Neural progenitor cell (in vitro differentiated cells): ENCODE measurements at regions not wholly inside any gene's neighbourhood (a gene's known extent, or its start where the extent isn't known, plus 50 kb on each side); places are given as distances from the start of the nearest gene placed in this dataset.
"Not testable (repeated sequence)": the region's sequence is repeated elsewhere in the genome, so short reads cannot be mapped to it uniquely, and the experiment has no call there.

ENCODE experiments used
- DNase-seq: peaks from one replicate; pipeline ENCODE4 v3.0.0-alpha.2; 2016; ENCODE audit warnings: low spot score
- H2AFZ ChIP-seq: fragments of 200-600 bp; sonication (generic); replicated peaks from 2 replicates; pipeline ENCODE4 v1.6.1; 2016; ENCODE audit warnings: antibody characterized with exemption
- H3F3A ChIP-seq: fragments of 200-600 bp; sonication (generic); 2 replicates; pipeline ENCODE4 v1.6.1; 2016; ENCODE audit warnings: antibody characterized with exemption, low read depth
- H3K27ac ChIP-seq: fragments of 200-600 bp; sonication (generic); 2 replicates; pipeline ENCODE4 v1.5.1; 2016; ENCODE audit warnings: mild to moderate bottlenecking
- H3K27me3 ChIP-seq: fragments of 200-600 bp; sonication (generic); 2 replicates; pipeline ENCODE4 v1.6.1; 2016; ENCODE audit warnings: mild to moderate bottlenecking, moderate library complexity
- H3K36me3 ChIP-seq: fragments of 200-600 bp; sonication (generic); 2 replicates; pipeline ENCODE4 v1.5.1; 2016
- H3K4me1 ChIP-seq: fragments of 200-600 bp; sonication (generic); 2 replicates; pipeline ENCODE4 v1.6.1; 2016; ENCODE audit warnings: mixed run types
- H3K4me2 ChIP-seq: fragments of 200-600 bp; sonication (generic); 2 replicates; pipeline ENCODE4 v1.6.1; 2016
- H3K4me3 ChIP-seq: fragments of 200-600 bp; sonication (generic); 2 replicates; pipeline ENCODE4 v1.5.1; 2016
- H3K79me2 ChIP-seq: fragments of 200-600 bp; sonication (generic); 2 replicates; pipeline ENCODE4 v1.6.1; 2016; ENCODE audit warnings: low read depth
- H3K9ac ChIP-seq: fragments of 200-600 bp; sonication (generic); 2 replicates; pipeline ENCODE4 v1.6.1; 2016
- H3K9me3 ChIP-seq: fragments of 200-600 bp; sonication (generic); 2 replicates; pipeline ENCODE4 v1.5.1; 2016; ENCODE audit warnings: low read depth
- H4K20me1 ChIP-seq: fragments of 200-600 bp; sonication (generic); 2 replicates; pipeline ENCODE4 v1.6.1; 2016; ENCODE audit warnings: low read depth
- H3K27ac Mint-ChIP-seq: 3 replicates; pipeline ENCODE4 v1.8.0; 2021; ENCODE audit warnings: mixed read lengths
- H3K27me3 Mint-ChIP-seq: 2 replicates; pipeline ENCODE4 v1.8.0; 2022; ENCODE audit warnings: low read depth, mild to moderate bottlenecking, inconsistent platforms, moderate library complexity, mixed read lengths; ENCODE audit not compliant: insufficient read depth
- H3K36me3 Mint-ChIP-seq: 3 replicates; pipeline ENCODE4 v1.8.0; 2021; ENCODE audit warnings: mixed read lengths
- H3K4me1 Mint-ChIP-seq: 3 replicates; pipeline ENCODE4 v1.8.0; 2021; ENCODE audit warnings: mixed read lengths
- H3K4me3 Mint-ChIP-seq: 3 replicates; pipeline ENCODE4 v1.8.0; 2021; ENCODE audit warnings: mild to moderate bottlenecking, moderate library complexity, mixed read lengths
- H3K9me3 Mint-ChIP-seq: 3 replicates; pipeline ENCODE4 v1.8.0; 2020; ENCODE audit warnings: mixed read lengths
- CTCF ChIP-seq: fragments of 200-600 bp; sonication (generic); IDR thresholded peaks from 2 replicates; pipeline ENCODE4 v1.5.1; 2017; ENCODE audit warnings: antibody characterized with exemption, mild to moderate bottlenecking
- EZH2 ChIP-seq: fragments of 200-600 bp; sonication (generic); IDR thresholded peaks from 2 replicates; pipeline ENCODE4 v1.6.1; 2017; ENCODE audit warnings: antibody characterized with exemption, mild to moderate bottlenecking, moderate library complexity
- EZH2phosphoT487 ChIP-seq: fragments of 200-600 bp; sonication (generic); IDR thresholded peaks from 2 replicates; pipeline ENCODE4 v1.6.1; 2017; ENCODE audit warnings: antibody characterized with exemption

DNA sequence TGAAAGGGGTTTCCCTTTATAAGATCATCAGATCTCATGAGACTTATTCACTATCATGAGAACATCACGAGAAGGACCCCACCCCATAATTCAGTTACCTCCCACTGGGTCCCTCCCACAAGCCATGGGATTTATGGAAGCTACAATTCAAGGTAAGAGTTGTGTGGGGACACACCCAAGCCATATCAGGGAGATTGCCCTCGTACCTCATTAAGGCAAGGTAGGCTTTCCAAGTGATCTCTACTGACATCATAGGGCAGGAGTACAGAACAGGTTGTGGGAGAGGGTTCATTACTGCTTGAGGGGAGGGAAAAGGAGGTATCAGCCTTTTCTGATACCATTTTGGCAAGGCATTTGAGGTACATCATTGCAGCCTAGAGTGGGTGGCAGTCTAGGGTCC, 524.6 kb downstream of the PRKD1 start:
- Mint-ChIP-seq H3K27ac (no peak overlapping the region), H3K9me3 (peaks cover 18% of the 10 kb centered on the region), H3K36me3 (peaks cover 5% of the 10 kb centered on the region), H3K4me3 (no peak overlapping the region), H3K27me3 (peaks cover 3% of the 10 kb centered on the region), H3K4me1 (no peaks in the 10 kb centered on the region)
- H2AFZ ChIP-seq = no peak overlapping the region
- H4K20me1 ChIP-seq = no peaks in the 10 kb centered on the region
- H3K9ac ChIP-seq = no peak overlapping the region
- H3K79me2 ChIP-seq = no peaks in the 10 kb centered on the region
- TF ChIP-seq EZH2phosphoT487 (no peak), CTCF (no peak), EZH2 (no peak)
- no peak overlapping the region for H3K4me2 ChIP-seq
- DNase-seq = no peak
- peaks cover 13% of the 10 kb centered on the region for H3K9me3 ChIP-seq
- H3F3A ChIP-seq = no peaks in the 10 kb centered on the region
- no peak overlapping the region for H3K27ac ChIP-seq
- no peak overlapping the region for H3K4me3 ChIP-seq
- no peaks in the 10 kb centered on the region for H3K36me3 ChIP-seq
- H3K27me3 ChIP-seq = no peaks in the 10 kb centered on the region
- H3K4me1 ChIP-seq = no peaks in the 10 kb centered on the region

DNA sequence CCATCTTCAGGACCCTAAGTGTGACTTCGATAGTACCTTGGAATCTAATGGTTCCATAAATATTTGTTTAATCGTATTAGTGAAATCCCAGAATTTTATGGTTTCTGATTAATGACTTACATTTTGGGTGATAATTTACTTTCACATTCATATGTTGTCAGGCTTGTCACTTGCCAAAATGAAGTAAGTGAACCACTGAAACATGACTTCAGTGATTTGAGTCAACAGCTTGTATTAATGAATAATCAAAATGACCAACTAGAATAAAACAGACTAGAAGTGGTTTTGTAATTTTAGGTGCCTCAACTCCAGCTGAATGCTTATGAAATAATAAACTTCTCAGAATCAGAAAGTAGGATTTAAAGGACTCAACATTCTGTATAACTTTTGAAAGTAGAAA, 517.1 kb downstream of the PRKD1 start:
- H3K27me3 Mint-ChIP-seq = peaks cover 3% of the 10 kb centered on the region
- peaks cover 24% of the 10 kb centered on the region for H3K9me3 Mint-ChIP-seq
- H3K27ac Mint-ChIP-seq = no peak overlapping the region
- Histone ChIP-seq H3K9me3 (peaks cover 13% of the 10 kb centered on the region), H3K27ac (no peak overlapping the region), H3K4me2 (no peak overlapping the region), H3K9ac (no peak overlapping the region), H3K27me3 (no peaks in the 10 kb centered on the region), H3K79me2 (no peaks in the 10 kb centered on the region), H3K4me1 (no peaks in the 10 kb centered on the region), H3K4me3 (no peak overlapping the region), H4K20me1 (no peaks in the 10 kb centered on the region), H3F3A (no peaks in the 10 kb centered on the region), H3K36me3 (no peaks in the 10 kb centered on the region), H2AFZ (no peak overlapping the region)
- H3K36me3 Mint-ChIP-seq = peaks cover 7% of the 10 kb centered on the region
- H3K4me1 Mint-ChIP-seq = no peaks in the 10 kb centered on the region
- H3K4me3 Mint-ChIP-seq = no peak overlapping the region
- no peak for DNase-seq
- no peak for TF ChIP-seq CTCF
- no peak for TF ChIP-seq EZH2
- no peak for TF ChIP-seq EZH2phosphoT487

DNA sequence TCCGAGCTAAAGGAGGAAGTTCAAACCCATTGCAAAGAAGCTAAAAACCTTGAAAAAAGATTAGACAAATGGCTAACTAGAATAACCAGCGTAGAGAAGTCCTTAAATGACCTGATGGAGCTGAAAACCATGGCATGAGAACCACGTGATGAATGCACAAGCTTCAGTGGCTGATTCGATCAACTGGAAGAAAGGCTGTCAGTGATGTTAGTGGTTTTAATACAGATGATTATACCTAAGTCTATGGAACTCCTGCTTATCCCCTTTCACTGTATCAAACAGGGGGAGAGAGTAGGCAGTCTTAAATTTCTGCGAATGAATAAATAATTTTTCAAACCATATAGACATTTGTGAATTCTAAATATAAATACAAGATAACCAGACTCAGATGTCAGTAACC, 512.7 kb downstream of the PRKD1 start:
- not testable (repeated sequence) for H3K27me3 Mint-ChIP-seq, H3K27ac Mint-ChIP-seq, H3K36me3 ChIP-seq, DNase-seq, H3F3A ChIP-seq, H3K4me3 Mint-ChIP-seq, H3K9ac ChIP-seq, H3K4me1 ChIP-seq, H3K4me3 ChIP-seq, H3K4me2 ChIP-seq, H3K27ac ChIP-seq, H3K4me1 Mint-ChIP-seq, H4K20me1 ChIP-seq, H2AFZ ChIP-seq, H3K9me3 ChIP-seq, H3K36me3 Mint-ChIP-seq, H3K9me3 Mint-ChIP-seq, H3K27me3 ChIP-seq, H3K79me2 ChIP-seq

DNA sequence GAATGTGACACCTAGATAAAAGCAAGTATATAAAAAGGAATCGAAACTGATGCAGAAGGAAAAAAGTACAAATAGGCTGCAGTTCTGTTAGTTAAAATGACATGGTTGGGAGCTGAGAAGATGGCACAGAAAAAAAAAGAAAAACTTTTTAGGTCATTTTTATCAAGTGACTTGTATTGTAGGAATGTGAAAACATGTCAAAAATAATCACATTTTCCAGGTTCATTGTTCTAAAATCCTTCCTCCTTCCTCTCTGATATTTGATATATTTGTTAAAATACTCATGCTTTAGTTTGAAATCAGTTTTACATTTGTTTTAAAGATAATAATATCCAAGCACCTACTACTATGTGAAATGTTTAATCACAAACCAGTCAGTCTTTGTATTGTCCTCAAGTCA, 507.9 kb downstream of the PRKD1 start:
- H3K36me3 Mint-ChIP-seq = no peaks in the 10 kb centered on the region
- Histone ChIP-seq H3K9ac (no peak overlapping the region), H4K20me1 (no peaks in the 10 kb centered on the region), H3K27me3 (no peaks in the 10 kb centered on the region), H3K36me3 (no peaks in the 10 kb centered on the region), H2AFZ (no peak overlapping the region), H3K27ac (no peak overlapping the region), H3K79me2 (no peaks in the 10 kb centered on the region), H3K4me3 (no peak overlapping the region), H3K4me2 (no peak overlapping the region), H3K9me3 (peaks cover 9% of the 10 kb centered on the region), H3F3A (no peaks in the 10 kb centered on the region), H3K4me1 (no peaks in the 10 kb centered on the region)
- no peak overlapping the region for H3K27ac Mint-ChIP-seq
- no peak overlapping the region for H3K4me3 Mint-ChIP-seq
- H3K9me3 Mint-ChIP-seq = no peaks in the 10 kb centered on the region
- TF ChIP-seq CTCF = no peak
- no peak for TF ChIP-seq EZH2phosphoT487
- TF ChIP-seq EZH2 = no peak
- no peak for DNase-seq
- peaks cover 5% of the 10 kb centered on the region for H3K27me3 Mint-ChIP-seq
- H3K4me1 Mint-ChIP-seq = no peaks in the 10 kb centered on the region
